Pons (tissue), 1 donor: ENCODE measurements at regions not wholly inside any gene's neighbourhood (a gene's known extent, or its start where the extent isn't known, plus 50 kb on each side); places are given as distances from the start of the nearest gene placed in this dataset.
"Not testable (repeated sequence)": the region's sequence is repeated elsewhere in the genome, so short reads cannot be mapped to it uniquely, and the experiment has no call there.

ENCODE experiments used
- DNase-seq: peaks from one replicate; pipeline ENCODE4 v3.0.0-alpha.2; 2016; ENCODE audit warnings: low spot score

- DNase-seq = no peak
Measured at GRCh38 chr5:173667702-173668101, 51.3 kb upstream of the BOD1 start.

GRCh38 chr5:173668245-173668800 lies 51.9 kb upstream of the BOD1 start:
- no peak for DNase-seq

- no peak for DNase-seq
Measured at GRCh38 chr5:173668910-173669309, 52.5 kb upstream of the BOD1 start.

GRCh38 chr5:173669483-173669882 lies 53.0 kb upstream of the BOD1 start:
- no peak for DNase-seq

GRCh38 chr5:173670130-173670651 lies 53.7 kb upstream of the BOD1 start:
- peak; percentile 54 for DNase-seq

- DNase-seq = no peak
Measured at GRCh38 chr5:173670791-173671120, 54.3 kb upstream of the BOD1 start.

GRCh38 chr5:173671121-173671949 lies 54.9 kb upstream of the BOD1 start:
- peak; percentile 73 for DNase-seq

- no peak for DNase-seq
Measured at GRCh38 chr5:173672166-173672565, 55.7 kb upstream of the BOD1 start.

GRCh38 chr5:173672891-173673290 lies 56.4 kb upstream of the BOD1 start:
- no peak for DNase-seq

GRCh38 chr5:173673295-173674101 lies 57.0 kb upstream of the BOD1 start:
- DNase-seq = no peak

- no peak for DNase-seq
Measured at GRCh38 chr5:173675287-173675996, 59.0 kb upstream of the BOD1 start.

GRCh38 chr5:173676375-173676774 lies 59.9 kb upstream of the BOD1 start:
- DNase-seq = no peak

- no peak for DNase-seq
Measured at GRCh38 chr5:173677125-173677672, 60.7 kb upstream of the BOD1 start.

- no peak for DNase-seq
Measured at GRCh38 chr5:173679909-173680630, 63.6 kb upstream of the BOD1 start.

GRCh38 chr5:173680660-173681242 lies 64.3 kb upstream of the BOD1 start:
- DNase-seq = no peak

GRCh38 chr5:173682313-173682712 lies 65.9 kb upstream of the BOD1 start:
- no peak for DNase-seq

GRCh38 chr5:173684535-173684934 lies 68.1 kb upstream of the BOD1 start:
- DNase-seq = not testable (repeated sequence)

- DNase-seq = no peak
Measured at GRCh38 chr5:173686950-173687349, 70.5 kb upstream of the BOD1 start.

GRCh38 chr5:173688703-173689102 lies 72.3 kb upstream of the BOD1 start:
- DNase-seq = no peak

GRCh38 chr5:173689171-173689736 lies 72.8 kb upstream of the BOD1 start:
- DNase-seq = peak; percentile 42
